KMS-11 (cell line): ENCODE measurements at regions not wholly inside any gene's neighbourhood (a gene's known extent, or its start where the extent isn't known, plus 50 kb on each side); places are given as distances from the start of the nearest gene placed in this dataset.

Experiments used
- H2AFZ ChIP-seq: fragments of 200-600 bp; sonication (generic); 2 replicates; pipeline ENCODE4 v1.6.1; 2016; ENCODE audit warnings: antibody characterized with exemption, mixed run types, low read depth
- H3K27ac ChIP-seq: fragments of 200-600 bp; sonication (generic); 2 replicates; pipeline ENCODE4 v1.6.1; 2016; ENCODE audit warnings: mild to moderate bottlenecking, mixed run types
- H3K27me3 ChIP-seq: fragments of 200-600 bp; sonication (generic); 2 replicates; pipeline ENCODE4 v1.6.1; 2017; ENCODE audit warnings: mild to moderate bottlenecking, low read depth, mixed run types, moderate library complexity; ENCODE audit not compliant: insufficient read depth
- H3K36me3 ChIP-seq: fragments of 200-600 bp; sonication (generic); 2 replicates; pipeline ENCODE4 v1.6.1; 2017; ENCODE audit warnings: mild to moderate bottlenecking, mixed run types; ENCODE audit not compliant: insufficient read depth
- H3K4me1 ChIP-seq: fragments of 200-600 bp; sonication (generic); 2 replicates; pipeline ENCODE4 v1.6.1; 2016; ENCODE audit warnings: mild to moderate bottlenecking, low read depth, mixed run types; ENCODE audit not compliant: poor library complexity, severe bottlenecking
- H3K4me2 ChIP-seq: fragments of 200-600 bp; sonication (generic); 2 replicates; pipeline ENCODE4 v1.7.0; 2016; ENCODE audit warnings: mild to moderate bottlenecking, mixed run types
- H3K4me3 ChIP-seq: fragments of 200-600 bp; sonication (generic); IDR thresholded peaks from 2 replicates; pipeline ENCODE4 v1.6.1; 2017; ENCODE audit warnings: low read depth, low read length, mixed read lengths; ENCODE audit not compliant: insufficient read depth
- H3K79me2 ChIP-seq: fragments of 200-600 bp; sonication (generic); 2 replicates; pipeline ENCODE4 v1.6.1; 2016; ENCODE audit warnings: low read depth, mixed run types; ENCODE audit not compliant: insufficient read depth
- H3K9ac ChIP-seq: fragments of 200-600 bp; sonication (generic); 2 replicates; pipeline ENCODE4 v1.6.1; 2016; ENCODE audit warnings: mild to moderate bottlenecking, mixed run types
- H4K20me1 ChIP-seq: fragments of 200-600 bp; sonication (generic); 2 replicates; pipeline ENCODE4 v1.6.1; 2016; ENCODE audit warnings: mild to moderate bottlenecking, mixed run types; ENCODE audit not compliant: insufficient read depth
- CTCF ChIP-seq: fragments of 200-600 bp; sonication (generic); conservative IDR thresholded peaks from 2 replicates; pipeline ENCODE4 v1.6.1; 2017; ENCODE audit warnings: low read depth, mild to moderate bottlenecking, antibody characterized with exemption, low read length, moderate library complexity, mixed read lengths

- Histone ChIP-seq H3K4me2 (no peak overlapping the region), H3K9ac (no peak overlapping the region), H3K27ac (no peak overlapping the region), H4K20me1 (no peaks in the 10 kb centered on the region), H3K79me2 (no peaks in the 10 kb centered on the region), H3K4me1 (no peaks in the 10 kb centered on the region), H3K4me3 (no peak overlapping the region), H3K36me3 (no peaks in the 10 kb centered on the region), H2AFZ (no peak overlapping the region), H3K27me3 (no peaks in the 10 kb centered on the region)
- no peak for TF ChIP-seq CTCF
These were observed 261.5 kb upstream of the TPM1 start for GRCh38 chr15:62781081-62781497.

GRCh38 chr15:62782071-62782841, 260.3 kb upstream of the TPM1 start:
- no peak overlapping the region for H3K4me3 ChIP-seq
- no peaks in the 10 kb centered on the region for H3K4me1 ChIP-seq
- no peaks in the 10 kb centered on the region for H4K20me1 ChIP-seq
- peak; percentile 48 for TF ChIP-seq CTCF
- H3K9ac ChIP-seq, result no peak overlapping the region
- no peaks in the 10 kb centered on the region for H3K36me3 ChIP-seq
- no peak overlapping the region for H2AFZ ChIP-seq
- H3K27ac ChIP-seq, result no peak overlapping the region
- no peak overlapping the region for H3K4me2 ChIP-seq
- H3K79me2 ChIP-seq, result no peaks in the 10 kb centered on the region
- H3K27me3 ChIP-seq, result no peaks in the 10 kb centered on the region

- Histone ChIP-seq H3K36me3 (no peaks in the 10 kb centered on the region), H4K20me1 (no peaks in the 10 kb centered on the region), H3K4me3 (no peak overlapping the region), H2AFZ (no peak overlapping the region), H3K9ac (no peak overlapping the region), H3K27me3 (no peaks in the 10 kb centered on the region), H3K4me2 (no peak overlapping the region), H3K27ac (no peak overlapping the region), H3K79me2 (no peaks in the 10 kb centered on the region), H3K4me1 (no peaks in the 10 kb centered on the region)
- no peak for TF ChIP-seq CTCF
These were observed 259.7 kb upstream of the TPM1 start for GRCh38 chr15:62782896-62783295.

GRCh38 chr15:62783303-62783957, 259.1 kb upstream of the TPM1 start:
- no peaks in the 10 kb centered on the region for H3K79me2 ChIP-seq
- H2AFZ ChIP-seq, result no peak overlapping the region
- H4K20me1 ChIP-seq, result no peaks in the 10 kb centered on the region
- no peaks in the 10 kb centered on the region for H3K27me3 ChIP-seq
- H3K27ac ChIP-seq, result no peak overlapping the region
- TF ChIP-seq CTCF, result no peak
- H3K36me3 ChIP-seq, result no peaks in the 10 kb centered on the region
- H3K4me3 ChIP-seq, result no peak overlapping the region
- no peaks in the 10 kb centered on the region for H3K4me1 ChIP-seq
- no peak overlapping the region for H3K4me2 ChIP-seq
- no peak overlapping the region for H3K9ac ChIP-seq
